Fibroblast of skin of right quadriceps (primary cell): ENCODE measurements at regions not wholly inside any gene's neighbourhood (a gene's known extent, or its start where the extent isn't known, plus 50 kb on each side); places are given as distances from the start of the nearest gene placed in this dataset.

Experiments used
- DNase-seq: peaks from one replicate; pipeline ENCODE4 v3.0.0-alpha.2; 2013

GRCh38 chr10:124346831-124347230 is 71.9 kb downstream of the OAT start:
- DNase-seq = no peak

- DNase-seq = no peak
Measured at GRCh38 chr10:124345521-124345920, 73.2 kb downstream of the OAT start.

DNA sequence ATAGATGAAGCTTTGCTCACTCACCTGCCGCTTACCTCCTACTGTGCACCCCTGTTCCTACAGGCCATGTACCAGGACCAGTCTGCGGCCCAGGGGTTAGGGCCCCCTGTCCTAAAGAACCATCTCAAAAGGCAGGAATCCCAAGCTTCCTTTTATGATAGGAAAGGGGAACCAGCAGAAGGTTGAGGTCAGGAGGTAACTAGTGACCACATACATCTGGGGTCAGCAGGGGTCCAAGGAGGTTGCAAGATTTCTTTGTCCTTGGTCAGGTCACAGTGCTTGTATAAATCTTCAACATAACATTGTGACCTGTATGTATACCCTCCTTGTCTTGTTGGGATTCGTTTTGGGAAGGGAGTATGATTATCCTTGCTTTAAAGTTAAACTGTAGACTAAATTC is 73.8 kb downstream of the OAT start:
- no peak for DNase-seq

- no peak for DNase-seq
Measured at GRCh38 chr10:124344266-124344590, 74.5 kb downstream of the OAT start.

GRCh38 chr10:124343351-124344265 is 75.1 kb downstream of the OAT start:
- DNase-seq = no peak

GRCh38 chr10:124342821-124343170 is 75.9 kb downstream of the OAT start:
- DNase-seq = no peak

DNA sequence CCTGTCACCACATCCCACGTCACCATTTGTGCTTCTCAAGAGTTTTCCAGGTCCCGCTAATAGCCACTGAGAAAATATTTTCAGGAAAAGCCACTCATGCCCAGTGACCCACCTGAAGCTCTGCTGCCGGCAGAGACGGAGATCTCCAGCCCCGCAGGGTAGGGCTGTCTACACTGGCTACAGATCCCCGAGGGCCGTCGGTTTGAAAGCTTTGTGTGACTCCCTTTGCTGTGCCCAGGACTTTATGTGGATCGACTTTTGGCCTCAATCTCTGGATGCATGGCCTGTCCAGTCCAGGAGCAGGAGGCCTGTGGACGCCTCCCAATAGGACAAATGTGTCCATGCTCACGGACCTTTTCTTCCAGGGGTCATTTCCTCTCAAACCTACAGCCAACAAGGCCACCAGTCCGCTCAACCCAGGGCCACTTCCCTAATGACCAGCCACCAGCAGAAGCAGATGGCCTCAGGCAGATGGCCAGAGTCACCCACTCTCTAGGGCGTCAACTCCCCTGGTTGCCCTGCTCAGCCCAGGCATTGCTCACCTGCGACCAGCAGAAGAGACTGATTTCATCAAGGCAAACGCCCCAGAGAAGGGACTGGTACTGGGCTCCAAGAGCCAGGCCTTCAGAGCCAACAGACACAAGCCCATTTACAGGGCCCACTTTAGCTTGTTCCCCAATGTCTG is 76.4 kb downstream of the OAT start:
- no peak for DNase-seq

DNA sequence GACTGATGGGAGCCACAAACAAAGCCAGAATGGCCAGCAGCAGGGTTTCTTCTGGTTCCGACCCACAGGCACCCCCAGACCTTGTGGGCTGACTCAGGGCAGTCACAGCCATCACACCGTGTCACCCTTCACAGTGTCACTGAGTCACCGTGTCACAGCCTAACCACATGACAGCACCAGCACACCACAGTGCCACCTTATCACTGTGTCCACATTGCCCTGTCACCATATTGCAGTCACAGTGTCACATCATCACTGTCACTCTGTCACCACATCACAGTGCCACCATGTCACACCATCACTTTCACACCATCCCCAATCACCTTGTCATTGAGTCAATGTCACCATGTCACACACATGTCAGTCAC is 77.0 kb downstream of the OAT start:
- no peak for DNase-seq

DNA sequence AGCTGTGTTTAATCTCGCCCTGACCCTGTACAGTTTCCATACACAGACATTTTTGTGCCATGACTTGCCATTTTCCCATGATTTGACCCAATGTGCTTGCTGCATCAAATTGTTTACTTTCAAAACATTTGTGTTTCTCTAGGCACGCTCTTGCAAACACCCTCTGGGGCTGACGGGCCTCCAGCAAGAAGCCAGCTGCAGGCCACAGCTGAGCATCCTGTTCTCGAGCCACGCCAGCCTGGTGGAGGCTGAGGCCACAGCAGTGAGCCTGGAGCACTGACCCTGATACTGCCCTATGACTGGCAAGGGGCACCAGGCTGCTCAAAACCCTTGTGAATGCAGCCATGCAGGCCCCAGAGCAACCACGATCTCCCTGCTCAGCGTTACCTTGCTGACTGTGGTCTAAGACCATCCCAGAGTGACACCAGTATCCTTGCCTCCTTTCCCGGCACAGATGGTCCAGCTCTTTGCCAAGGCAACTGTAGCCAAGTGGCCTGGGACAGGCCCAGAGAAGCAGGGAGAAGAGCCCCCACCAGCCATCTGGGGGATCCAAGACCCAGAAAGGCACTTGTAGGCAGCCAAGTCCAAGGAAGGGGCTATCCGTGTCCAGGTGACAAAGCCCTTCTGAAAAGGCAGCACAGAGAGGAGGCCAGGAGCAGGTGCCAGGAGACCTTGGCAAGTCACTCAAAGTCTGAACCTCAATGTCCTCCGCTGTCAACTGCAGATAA is 78.5 kb downstream of the OAT start:
- peak; percentile 58 for DNase-seq

DNA sequence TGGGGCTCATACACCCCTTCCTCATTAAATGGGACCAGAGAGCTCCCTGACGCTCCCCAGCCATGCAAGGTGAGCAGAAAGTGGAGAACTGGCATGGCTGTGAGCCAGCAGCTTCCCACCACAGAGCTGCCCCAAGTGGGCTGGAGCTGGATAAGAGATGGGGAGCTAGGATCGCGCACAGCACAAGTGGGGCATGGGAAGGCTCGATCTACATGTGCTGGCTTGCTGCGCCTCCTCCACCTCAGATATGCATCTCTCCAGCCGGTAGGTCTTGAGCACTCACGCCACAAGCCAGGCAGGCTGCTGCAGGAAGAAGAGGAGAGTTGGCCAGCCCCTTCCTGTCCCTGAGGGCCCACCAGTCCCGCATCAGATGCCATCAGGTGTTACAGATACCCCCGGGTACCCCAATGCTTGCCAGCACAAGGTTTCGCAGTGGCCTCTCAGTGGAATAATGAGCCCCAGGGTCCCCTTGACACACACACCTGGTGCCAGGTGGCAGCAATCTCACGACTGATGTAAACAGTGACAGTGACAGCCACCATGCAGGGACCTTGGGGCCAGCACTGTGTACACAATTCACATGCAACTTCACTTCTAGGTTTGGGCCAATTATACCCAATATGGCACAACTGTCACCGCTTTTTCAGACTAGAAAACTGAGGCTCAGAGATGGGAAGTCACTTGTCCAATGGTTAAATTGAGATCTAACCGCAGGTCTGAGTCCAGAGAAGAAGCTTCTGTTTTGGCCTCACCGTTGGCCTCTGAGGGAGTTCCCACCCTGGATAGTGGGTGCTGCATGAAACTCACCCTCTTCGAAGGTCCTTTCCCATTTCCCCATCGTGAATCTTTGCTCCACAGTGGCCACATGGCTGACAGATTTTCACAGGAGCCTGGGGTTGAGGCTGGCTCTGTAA is 79.3 kb downstream of the OAT start:
- DNase-seq = no peak

- DNase-seq = no peak
Measured at GRCh38 chr10:124338276-124338925, 80.3 kb downstream of the OAT start.

GRCh38 chr10:124336186-124336585 is 82.5 kb downstream of the OAT start:
- peak; percentile 20 for DNase-seq

DNA sequence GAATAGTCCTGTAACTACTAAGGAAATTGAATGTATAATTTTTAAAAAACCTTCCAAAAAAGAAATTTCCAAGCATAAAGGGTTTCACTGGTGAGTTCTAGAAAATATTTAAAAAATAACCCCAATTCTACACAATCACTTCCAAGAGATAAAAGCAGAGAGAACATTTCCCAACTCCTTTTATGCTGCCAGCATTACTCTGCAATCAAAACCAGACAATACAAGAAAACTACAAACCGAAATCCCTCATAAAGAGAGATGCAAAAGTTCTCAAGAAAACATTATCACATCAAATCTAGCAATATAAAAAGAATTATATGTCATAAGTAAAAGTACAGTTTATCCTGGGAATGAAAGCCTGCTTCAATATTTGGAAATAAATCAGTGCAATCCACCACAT is 84.8 kb downstream of the OAT start:
- DNase-seq = no peak

- DNase-seq = peak; percentile 12
Measured at GRCh38 chr10:124332426-124332825, 86.3 kb downstream of the OAT start.

DNA sequence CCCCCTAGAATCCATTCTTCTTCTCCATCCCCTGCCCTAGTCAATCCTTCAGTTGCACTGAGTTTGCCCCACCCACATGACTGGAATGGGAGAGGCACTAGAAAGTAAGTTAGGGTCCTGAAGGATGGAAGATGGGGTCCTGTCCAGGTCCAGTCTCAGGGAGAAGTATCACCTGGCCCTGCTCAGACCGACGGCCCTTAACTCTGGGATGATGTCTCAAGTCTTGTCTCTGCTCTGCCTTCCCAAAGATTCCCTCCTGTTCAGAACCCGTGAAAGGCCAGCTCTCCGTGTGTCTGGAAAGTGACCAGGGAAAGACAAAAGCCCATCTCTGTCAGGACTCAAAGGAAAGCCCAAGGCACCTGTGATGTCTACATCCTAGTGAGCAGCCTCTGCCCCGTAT is 88.8 kb downstream of the OAT start:
- DNase-seq = no peak

GRCh38 chr10:124329362-124329761 is 89.4 kb downstream of the OAT start:
- DNase-seq = no peak

GRCh38 chr10:124328477-124329220 is 90.1 kb downstream of the OAT start:
- no peak for DNase-seq

GRCh38 chr10:124325998-124326636 is 92.6 kb downstream of the OAT start:
- DNase-seq = no peak

DNA sequence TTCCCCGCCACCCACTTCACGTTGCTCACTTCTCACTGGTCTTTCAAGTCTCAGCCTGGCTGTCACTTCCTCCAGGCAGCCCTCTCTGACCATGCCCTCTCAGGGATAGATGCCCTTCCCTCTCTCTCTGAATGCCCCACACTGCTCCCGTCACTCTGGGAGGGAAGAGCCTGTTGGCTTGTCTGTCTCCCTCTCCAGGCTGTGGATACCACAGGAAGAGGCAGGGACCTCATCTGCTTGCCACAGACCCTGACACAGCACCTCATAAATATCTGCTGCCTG is 93.1 kb downstream of the OAT start:
- no peak for DNase-seq

- no peak for DNase-seq
Measured at GRCh38 chr10:124324856-124325632, 93.7 kb downstream of the OAT start.

- DNase-seq = no peak
Measured at GRCh38 chr10:124324451-124324850, 94.3 kb downstream of the OAT start.
